PC-9 (cell line): ENCODE measurements at regions not wholly inside any gene's neighbourhood (a gene's known extent, or its start where the extent isn't known, plus 50 kb on each side); places are given as distances from the start of the nearest gene placed in this dataset.

Source experiments
- EZH2 ChIP-seq: fragments of 200-600 bp; sonication (generic); IDR thresholded peaks from 2 replicates; pipeline ENCODE4 v1.8.0; 2017; ENCODE audit warnings: antibody characterized with exemption, low read depth
- TF ChIP-seq, protein P1 (sequence below): fragments of 200-600 bp; sonication (generic); conservative IDR thresholded peaks from 2 replicates; pipeline ENCODE4 v1.6.1; 2017; ENCODE audit warnings: mixed run types, antibody characterized with exemption, mild to moderate bottlenecking, moderate library complexity

DNA sequence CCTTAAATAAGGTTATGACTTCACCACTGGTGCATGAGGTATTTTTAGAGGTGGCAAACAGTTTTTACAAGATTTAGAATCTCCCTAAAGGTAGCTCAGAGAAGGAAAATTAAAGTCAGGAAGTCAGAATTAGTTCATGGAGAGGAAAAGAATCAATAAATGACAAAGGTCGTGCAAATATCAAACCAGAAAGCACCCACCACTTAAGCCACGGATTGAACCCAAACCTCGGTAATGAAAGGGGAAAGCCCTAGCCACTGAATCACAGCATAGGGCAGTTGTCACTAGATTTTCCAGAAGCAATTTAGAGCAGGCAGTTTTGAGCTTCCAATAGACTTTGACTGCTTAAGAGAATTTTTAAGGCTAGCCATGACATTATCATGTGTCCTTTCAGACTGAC lies 1590.4 kb downstream of the SLITRK1 start:
- TF ChIP-seq, protein P1, sequence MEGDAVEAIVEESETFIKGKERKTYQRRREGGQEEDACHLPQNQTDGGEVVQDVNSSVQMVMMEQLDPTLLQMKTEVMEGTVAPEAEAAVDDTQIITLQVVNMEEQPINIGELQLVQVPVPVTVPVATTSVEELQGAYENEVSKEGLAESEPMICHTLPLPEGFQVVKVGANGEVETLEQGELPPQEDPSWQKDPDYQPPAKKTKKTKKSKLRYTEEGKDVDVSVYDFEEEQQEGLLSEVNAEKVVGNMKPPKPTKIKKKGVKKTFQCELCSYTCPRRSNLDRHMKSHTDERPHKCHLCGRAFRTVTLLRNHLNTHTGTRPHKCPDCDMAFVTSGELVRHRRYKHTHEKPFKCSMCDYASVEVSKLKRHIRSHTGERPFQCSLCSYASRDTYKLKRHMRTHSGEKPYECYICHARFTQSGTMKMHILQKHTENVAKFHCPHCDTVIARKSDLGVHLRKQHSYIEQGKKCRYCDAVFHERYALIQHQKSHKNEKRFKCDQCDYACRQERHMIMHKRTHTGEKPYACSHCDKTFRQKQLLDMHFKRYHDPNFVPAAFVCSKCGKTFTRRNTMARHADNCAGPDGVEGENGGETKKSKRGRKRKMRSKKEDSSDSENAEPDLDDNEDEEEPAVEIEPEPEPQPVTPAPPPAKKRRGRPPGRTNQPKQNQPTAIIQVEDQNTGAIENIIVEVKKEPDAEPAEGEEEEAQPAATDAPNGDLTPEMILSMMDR: no peak
- no peak for TF ChIP-seq EZH2
